B cell (primary cell): ENCODE measurements at regions not wholly inside any gene's neighbourhood (a gene's known extent, or its start where the extent isn't known, plus 50 kb on each side); places are given as distances from the start of the nearest gene placed in this dataset.

Experiments used
- ATAC-seq: fragments of 200-7000 bp; cut with Tn5 transposase; one replicate; pipeline ENCODE4 v1.10.0; 2021; ENCODE audit warnings: low read depth, mild to moderate bottlenecking, moderate number of reproducible peaks, moderate library complexity
- CTCF ChIA-PET: fragments of 350-600 bp; sonication (Branson Sonifier 250); formaldehyde crosslinking; loops from one replicate; lab custom pipeline; 2021; ENCODE audit warnings: antibody characterized with exemption, inconsistent platforms; lab: Charles Lee
- POLR2A ChIA-PET: fragments of 350-600 bp; sonication (Branson Sonifier 250); formaldehyde crosslinking; loops from one replicate; lab custom pipeline; 2021; ENCODE audit warnings: antibody characterized with exemption; lab: Charles Lee
- DNase-seq: peaks from one replicate; pipeline ENCODE4 v3.0.0; 2013
- H2AFZ ChIP-seq: 2 replicates; pipeline ENCODE4 v1.6.1; 2012; ENCODE audit warnings: mild to moderate bottlenecking, low read depth, low read length; ENCODE audit not compliant: insufficient read depth, poor library complexity, severe bottlenecking
- H3K27ac ChIP-seq, 2 donors: 1 replicate in 1 of 2; 2 replicates in 1 of 2; pipeline ENCODE4 v1.5.1; 2012 to 2013; ENCODE audit warnings: low read length in 2 of 2, mild to moderate bottlenecking in 2 of 2, moderate library complexity in 1 of 2
- H3K27me3 ChIP-seq, 4 experiments: fragments of 200-600 bp in 1 of 4; sonication (generic) in 1 of 4; replicated peaks in 1 of 4; 1 replicate in 2 of 4; 2 replicates in 2 of 4; pipeline versions ENCODE4 v1.6.1 to v1.7.0; 2013 to 2016; ENCODE audit warnings: low read length in 3 of 4, mild to moderate bottlenecking in 2 of 4, mixed read lengths in 1 of 4, moderate library complexity in 1 of 4; ENCODE audit not compliant: insufficient read depth in 4 of 4, control insufficient read depth in 3 of 4; ENCODE audit errors: control extremely low read depth in 1 of 4
- H3K36me3 ChIP-seq, 2 experiments: replicated peaks in 1 of 2; 1 replicate in 1 of 2; 2 replicates in 1 of 2; pipeline versions ENCODE4 v1.6.1 to v1.7.1; 2013; ENCODE audit warnings: low read length in 1 of 2; ENCODE audit not compliant: insufficient read depth in 2 of 2, control insufficient read depth in 1 of 2; ENCODE audit errors: control extremely low read depth in 1 of 2, extremely low read depth in 1 of 2
- H3K4me1 ChIP-seq, 2 donors: fragments of 200-600 bp in 1 of 2; sonication (generic) in 1 of 2; 1 replicate in 1 of 2; 2 replicates in 1 of 2; pipeline versions ENCODE4 v1.5.1 to v1.6.1; 2013 to 2017; ENCODE audit warnings: low read length in 2 of 2; ENCODE audit not compliant: control insufficient read depth in 2 of 2, insufficient read depth in 2 of 2
- H3K4me2 ChIP-seq: replicated peaks from 2 replicates; pipeline ENCODE3; 2012; ENCODE audit warnings: mild to moderate bottlenecking, low read depth, low read length; ENCODE audit not compliant: poor library complexity, severe bottlenecking
- H3K4me3 ChIP-seq, 5 experiments: fragments of 200-600 bp in 1 of 5; sonication (generic) in 1 of 5; 1 replicate in 3 of 5; 2 replicates in 2 of 5; pipeline versions ENCODE4 v1.5.1 to v1.7.0; 2011 to 2016; ENCODE audit warnings: low read length in 4 of 5, mild to moderate bottlenecking in 4 of 5, low read depth in 2 of 5, control low read depth in 1 of 5, moderate library complexity in 1 of 5; ENCODE audit not compliant: insufficient read depth in 1 of 5; ENCODE audit errors: control extremely low read depth in 1 of 5, extremely low read depth in 1 of 5
- H3K79me2 ChIP-seq: fragments of 200-600 bp; sonication (generic); one replicate; pipeline ENCODE4 v1.6.0; 2016; ENCODE audit warnings: low read length; ENCODE audit not compliant: control insufficient read depth, insufficient read depth
- H3K9ac ChIP-seq: fragments of 200-600 bp; sonication (generic); 2 replicates; pipeline ENCODE4 v1.6.1; 2017; ENCODE audit warnings: mild to moderate bottlenecking, low read length, moderate library complexity
- H3K9me3 ChIP-seq, 3 donors: one replicate each; pipeline versions ENCODE4 v1.6.1 to v1.7.1; 2013; ENCODE audit warnings: low read length in 2 of 3; ENCODE audit not compliant: control insufficient read depth in 2 of 3, insufficient read depth in 1 of 3; ENCODE audit errors: control extremely low read depth in 1 of 3
- H4K20me1 ChIP-seq: 2 replicates; pipeline ENCODE4 v1.6.0; 2012; ENCODE audit warnings: mild to moderate bottlenecking, low read length; ENCODE audit not compliant: insufficient read depth, control insufficient read depth, poor library complexity, severe bottlenecking
- H3K27ac Mint-ChIP-seq: one replicate; pipeline ENCODE4 v1.8.0; 2021; ENCODE audit warnings: mixed read lengths
- H3K27me3 Mint-ChIP-seq: one replicate; pipeline ENCODE4 v1.8.0; 2021; ENCODE audit warnings: mixed read lengths
- H3K4me1 Mint-ChIP-seq: one replicate; pipeline ENCODE4 v1.8.0; 2021; ENCODE audit warnings: mixed read lengths
- H3K4me3 Mint-ChIP-seq: one replicate; pipeline ENCODE4 v1.8.0; 2021; ENCODE audit warnings: mixed read lengths
- H3K9me3 Mint-ChIP-seq: one replicate; pipeline ENCODE4 v1.8.0; 2022; ENCODE audit warnings: mixed read lengths; ENCODE audit not compliant: insufficient read depth
- EZH2 ChIP-seq: IDR thresholded peaks from 2 replicates; pipeline ENCODE4 v1.6.1; 2012; ENCODE audit warnings: borderline replicate concordance, low read depth, mild to moderate bottlenecking, moderate library complexity, low read length; ENCODE audit not compliant: insufficient read depth, poor library complexity, severe bottlenecking
- WGBS: methylation state at CpG from one replicate; pipeline ENCODE4 v1.1.5; 2013; ENCODE audit warnings: missing lambda C conversion rate; ENCODE audit not compliant: insufficient coverage; 5-methylcytosine and 5-hydroxymethylcytosine counted together
- intact Hi-C: fragments of 100-400 bp; cut with micrococcal nuclease; formaldehyde crosslinking; loops from one replicate; pipeline ENCODE4 v1.10.0; 2022
- TF ChIP-seq, protein P1 (sequence below): fragments of 200-600 bp; IDR thresholded peaks from one replicate; pipeline ENCODE4 v1.8.0; 2022; ENCODE audit warnings: antibody characterized with exemption, mild to moderate bottlenecking

DNA sequence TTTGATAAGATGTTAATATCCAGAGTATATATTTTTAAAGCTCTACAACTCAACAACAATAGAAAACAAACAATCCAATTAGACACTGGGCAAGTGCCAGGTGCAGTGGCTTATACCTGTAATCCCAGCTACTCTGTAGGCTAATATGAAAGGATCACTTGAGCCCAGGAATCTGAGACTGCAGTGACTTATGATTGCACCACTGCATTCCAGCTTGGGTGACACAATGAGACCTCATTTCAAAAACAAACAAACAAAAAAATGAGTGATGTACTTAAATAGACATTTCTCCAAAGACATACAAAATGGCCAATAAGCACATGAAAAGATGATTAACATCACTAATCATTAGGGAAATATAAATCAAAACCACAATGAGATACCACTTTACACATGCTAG lies 356.8 kb upstream of the PCDH10 start:
- Mint-ChIP-seq H3K4me3 (no peak overlapping the region), H3K27me3 (no peaks in the 10 kb centered on the region), H3K9me3 (peaks cover 3% of the 10 kb centered on the region), H3K27ac (no peak overlapping the region), H3K4me1 (no peaks in the 10 kb centered on the region)
- H2AFZ ChIP-seq, result no peak overlapping the region
- TF ChIP-seq, protein P1, sequence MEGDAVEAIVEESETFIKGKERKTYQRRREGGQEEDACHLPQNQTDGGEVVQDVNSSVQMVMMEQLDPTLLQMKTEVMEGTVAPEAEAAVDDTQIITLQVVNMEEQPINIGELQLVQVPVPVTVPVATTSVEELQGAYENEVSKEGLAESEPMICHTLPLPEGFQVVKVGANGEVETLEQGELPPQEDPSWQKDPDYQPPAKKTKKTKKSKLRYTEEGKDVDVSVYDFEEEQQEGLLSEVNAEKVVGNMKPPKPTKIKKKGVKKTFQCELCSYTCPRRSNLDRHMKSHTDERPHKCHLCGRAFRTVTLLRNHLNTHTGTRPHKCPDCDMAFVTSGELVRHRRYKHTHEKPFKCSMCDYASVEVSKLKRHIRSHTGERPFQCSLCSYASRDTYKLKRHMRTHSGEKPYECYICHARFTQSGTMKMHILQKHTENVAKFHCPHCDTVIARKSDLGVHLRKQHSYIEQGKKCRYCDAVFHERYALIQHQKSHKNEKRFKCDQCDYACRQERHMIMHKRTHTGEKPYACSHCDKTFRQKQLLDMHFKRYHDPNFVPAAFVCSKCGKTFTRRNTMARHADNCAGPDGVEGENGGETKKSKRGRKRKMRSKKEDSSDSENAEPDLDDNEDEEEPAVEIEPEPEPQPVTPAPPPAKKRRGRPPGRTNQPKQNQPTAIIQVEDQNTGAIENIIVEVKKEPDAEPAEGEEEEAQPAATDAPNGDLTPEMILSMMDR, result no peak
- TF ChIP-seq EZH2, result no peak
- no peak overlapping the region for H3K9ac ChIP-seq
- no peak for ATAC-seq
- H3K27me3 ChIP-seq, result no peaks in the 10 kb centered on the region
- H3K9me3 ChIP-seq, result peaks cover 0 to 3% (median 0%) of the 10 kb centered on the region in 3 donors
- intact Hi-C loops, result no loop called here
- no peaks in the 10 kb centered on the region for H3K36me3 ChIP-seq
- H3K4me3 ChIP-seq, result no peak overlapping the region
- ChIA-PET POLR2A (no interaction called here), CTCF (no interaction called here)
- no peak overlapping the region for H3K4me2 ChIP-seq
- H3K4me1 ChIP-seq, result no peaks in the 10 kb centered on the region
- H3K79me2 ChIP-seq, result no peaks in the 10 kb centered on the region
- no peak overlapping the region for H3K27ac ChIP-seq
- H4K20me1 ChIP-seq, result no peaks in the 10 kb centered on the region
- no peak for DNase-seq

DNA sequence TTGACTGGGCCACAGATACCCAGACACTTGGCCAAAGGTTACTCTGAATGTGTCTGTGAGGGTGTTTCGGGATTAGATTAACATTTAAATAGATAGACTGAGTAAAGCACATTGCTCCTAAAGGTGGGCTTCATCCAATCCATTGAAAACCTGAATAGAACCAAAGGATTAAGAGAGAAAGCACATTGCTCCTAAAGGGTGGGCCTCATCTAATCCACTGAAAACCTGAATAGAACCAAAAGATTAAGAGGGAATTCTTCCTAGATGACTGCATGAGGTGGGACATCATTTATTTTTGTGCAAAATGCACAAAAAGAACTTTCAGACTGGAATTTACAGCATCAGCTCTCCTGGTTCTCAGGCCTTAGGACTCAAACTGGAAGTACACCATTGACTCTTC lies 351.2 kb upstream of the PCDH10 start:
- Histone ChIP-seq H3K27ac (no peak overlapping the region), H4K20me1 (no peaks in the 10 kb centered on the region), H3K79me2 (no peaks in the 10 kb centered on the region), H3K36me3 (no peaks in the 10 kb centered on the region), H2AFZ (no peak overlapping the region), H3K27me3 (no peaks in the 10 kb centered on the region), H3K4me2 (no peak overlapping the region), H3K9ac (no peak overlapping the region), H3K9me3 (peaks cover 0 to 1% (median 0%) of the 10 kb centered on the region in 3 donors), H3K4me1 (no peaks in the 10 kb centered on the region), H3K4me3 (no peak overlapping the region)
- peaks cover 3% of the 10 kb centered on the region for H3K9me3 Mint-ChIP-seq
- H3K27ac Mint-ChIP-seq, result no peak overlapping the region
- no peaks in the 10 kb centered on the region for H3K4me1 Mint-ChIP-seq
- TF ChIP-seq, protein P1, result no peak
- TF ChIP-seq EZH2, result no peak
- H3K27me3 Mint-ChIP-seq, result no peaks in the 10 kb centered on the region
- intact Hi-C loops, result no loop called here
- no peak overlapping the region for H3K4me3 Mint-ChIP-seq
- DNase-seq (no peak), ATAC-seq (no peak)
- CTCF ChIA-PET, result no interaction called here
- POLR2A ChIA-PET, result no interaction called here
- WGBS, result no CpG with 5 or more reads among the region's 1 CpG
